Activated naive CD4-positive, alpha-beta T cell treated with anti-CD3 and anti-CD28 coated beads, Interleukin-2, amount 50 U/mL, for 24 hours (primary cell): ENCODE measurements at regions not wholly inside any gene's neighbourhood (a gene's known extent, or its start where the extent isn't known, plus 50 kb on each side); places are given as distances from the start of the nearest gene placed in this dataset.

Source experiments
- H3K27ac Mint-ChIP-seq: one replicate; pipeline ENCODE4 v1.8.0; 2021; ENCODE audit warnings: mild to moderate bottlenecking, mixed read lengths
- H3K27me3 Mint-ChIP-seq: one replicate; pipeline ENCODE4 v1.8.0; 2021; ENCODE audit warnings: mixed read lengths
- H3K36me3 Mint-ChIP-seq: one replicate; pipeline ENCODE4 v1.8.0; 2021; ENCODE audit warnings: mixed read lengths
- H3K4me1 Mint-ChIP-seq: one replicate; pipeline ENCODE4 v1.8.0; 2021; ENCODE audit warnings: mixed read lengths
- H3K4me3 Mint-ChIP-seq: one replicate; pipeline ENCODE4 v1.8.0; 2021; ENCODE audit warnings: mild to moderate bottlenecking, mixed read lengths
- H3K9me3 Mint-ChIP-seq: one replicate; pipeline ENCODE4 v1.8.0; 2021; ENCODE audit warnings: mixed read lengths

GRCh38 chr11:47906066-47906465 lies 57.9 kb upstream of the NUP160 start:
- no peak overlapping the region for H3K27ac Mint-ChIP-seq
- H3K27me3 Mint-ChIP-seq: no peaks in the 10 kb centered on the region
- H3K9me3 Mint-ChIP-seq: no peaks in the 10 kb centered on the region
- no peak overlapping the region for H3K4me3 Mint-ChIP-seq
- peaks cover 11% of the 10 kb centered on the region for H3K4me1 Mint-ChIP-seq
- no peaks in the 10 kb centered on the region for H3K36me3 Mint-ChIP-seq

- H3K4me1 Mint-ChIP-seq: peaks cover 11% of the 10 kb centered on the region
- H3K9me3 Mint-ChIP-seq: no peaks in the 10 kb centered on the region
- no peak overlapping the region for H3K4me3 Mint-ChIP-seq
- H3K27me3 Mint-ChIP-seq: no peaks in the 10 kb centered on the region
- no peak overlapping the region for H3K27ac Mint-ChIP-seq
- H3K36me3 Mint-ChIP-seq: no peaks in the 10 kb centered on the region
These were observed 57.4 kb upstream of the NUP160 start for GRCh38 chr11:47905358-47906059.

GRCh38 chr11:47904808-47905207 lies 56.7 kb upstream of the NUP160 start:
- no peaks in the 10 kb centered on the region for H3K9me3 Mint-ChIP-seq
- H3K4me1 Mint-ChIP-seq: peaks cover 18% of the 10 kb centered on the region
- no peaks in the 10 kb centered on the region for H3K36me3 Mint-ChIP-seq
- H3K27me3 Mint-ChIP-seq: no peaks in the 10 kb centered on the region
- H3K27ac Mint-ChIP-seq: no peak overlapping the region
- H3K4me3 Mint-ChIP-seq: no peak overlapping the region

- no peaks in the 10 kb centered on the region for H3K9me3 Mint-ChIP-seq
- H3K27me3 Mint-ChIP-seq: no peaks in the 10 kb centered on the region
These were observed 55.9 kb upstream of the NUP160 start for GRCh38 chr11:47904048-47904447.

GRCh38 chr11:47899801-47900200 lies 51.7 kb upstream of the NUP160 start:
- Mint-ChIP-seq H3K9me3 (no peaks in the 10 kb centered on the region), H3K4me1 (peaks cover 15% of the 10 kb centered on the region), H3K36me3 (no peaks in the 10 kb centered on the region), H3K27me3 (no peaks in the 10 kb centered on the region), H3K27ac (no peak overlapping the region), H3K4me3 (no peak overlapping the region)

More at GRCh38 chr11:47904048-47904447, 55.9 kb upstream of the NUP160 start:
- no peak overlapping the region for H3K4me3 Mint-ChIP-seq
- no peak overlapping the region for H3K27ac Mint-ChIP-seq
- H3K36me3 Mint-ChIP-seq: no peaks in the 10 kb centered on the region
- H3K4me1 Mint-ChIP-seq: peaks cover 23% of the 10 kb centered on the region
